Tibial nerve (tissue), 4 donors: ENCODE measurements at regions not wholly inside any gene's neighbourhood (a gene's known extent, or its start where the extent isn't known, plus 50 kb on each side); places are given as distances from the start of the nearest gene placed in this dataset.

ENCODE experiments used
- DNase-seq, 2 donors: peaks; one replicate each; pipeline ENCODE4 v3.0.0-alpha.2; 2019; ENCODE audit warnings: low spot score in 2 of 2
- H3K27ac ChIP-seq, 4 donors: fragments of 200-600 bp; sonication (generic) in 3 of 4; one replicate each; pipeline ENCODE4 v1.5.1; 2017 to 2019; ENCODE audit warnings: mild to moderate bottlenecking in 1 of 4
- H3K27me3 ChIP-seq, 2 donors: fragments of 200-600 bp; sonication (generic) in 1 of 2; one replicate each; pipeline versions ENCODE4 v1.5.1 to v1.6.0; 2017 to 2019
- H3K36me3 ChIP-seq, 3 donors: fragments of 200-600 bp; sonication (generic); one replicate each; pipeline ENCODE4 v1.5.1; 2018 to 2019
- H3K4me1 ChIP-seq, 4 donors: fragments of 200-600 bp; sonication (generic) in 3 of 4; one replicate each; pipeline ENCODE4 v1.5.1; 2017 to 2019
- H3K4me3 ChIP-seq, 4 donors: fragments of 200-600 bp; sonication (generic) in 3 of 4; one replicate each; pipeline ENCODE4 v1.5.1; 2017 to 2019; ENCODE audit warnings: mild to moderate bottlenecking in 1 of 4, moderate library complexity in 1 of 4
- H3K9me3 ChIP-seq, 4 donors: fragments of 200-600 bp; sonication (generic) in 3 of 4; one replicate each; pipeline ENCODE4 v1.5.1; 2017 to 2019
- EP300 ChIP-seq, 2 donors: sonication (generic); formaldehyde crosslinking; IDR thresholded peaks; one replicate each; pipeline ENCODE4 v1.6.1; 2017; ENCODE audit warnings: antibody characterized with exemption in 2 of 2, mild to moderate bottlenecking in 1 of 2
- POLR2A ChIP-seq, 2 donors: fragments of 450-650 bp; IDR thresholded peaks; one replicate each; pipeline ENCODE4 v1.6.1; 2017; ENCODE audit warnings: antibody characterized with exemption in 2 of 2, mild to moderate bottlenecking in 2 of 2, moderate library complexity in 2 of 2
- WGBS, 2 donors: methylation state at CpG; one replicate each; pipeline ENCODE4 v1.1.5; 2018; 5-methylcytosine and 5-hydroxymethylcytosine counted together
- TF ChIP-seq, protein P1 (sequence below), 5 experiments: fragments of 200-600 bp in 3 of 5; fragments of 450-650 bp in 2 of 5; sonication (generic) in 3 of 5; IDR thresholded peaks; one replicate each; pipeline ENCODE4 v1.5.1; 2016 to 2019; ENCODE audit warnings: antibody characterized with exemption in 5 of 5, mild to moderate bottlenecking in 3 of 5, moderate library complexity in 2 of 5

DNA sequence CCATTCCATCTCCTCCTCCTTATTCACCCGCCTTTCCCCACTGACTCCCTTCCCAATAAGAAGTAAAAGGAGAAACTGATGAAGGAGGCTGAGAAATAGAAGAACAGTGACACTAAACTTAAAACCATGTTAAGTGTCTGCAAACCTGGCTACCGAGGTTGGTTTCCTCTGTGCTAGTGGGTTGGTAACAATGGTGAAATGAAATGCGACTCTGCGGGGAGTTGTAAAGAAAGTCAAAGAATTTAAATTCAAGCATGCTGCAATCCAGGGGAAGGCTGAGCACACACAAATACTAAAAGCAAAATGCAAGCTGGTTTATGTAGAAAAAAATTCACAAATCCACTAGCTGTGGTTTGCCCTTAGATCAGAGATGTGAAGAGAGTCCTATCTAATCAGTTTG is 155.2 kb upstream of the PDE10A start:
- no peak for DNase-seq
- H3K4me3 ChIP-seq, result no peak overlapping the region
- no peaks in the 10 kb centered on the region for H3K4me1 ChIP-seq
- H3K36me3 ChIP-seq, result no peaks in the 10 kb centered on the region
- WGBS, 2 donors, result 77 to 80% methylated on average over 4 of the region's 4 CpGs
- no peaks in the 10 kb centered on the region for H3K9me3 ChIP-seq
- H3K27ac ChIP-seq, result no peak overlapping the region
- H3K27me3 ChIP-seq, result peaks cover 0 to 17% of the 10 kb centered on the region in 2 donors
- TF ChIP-seq EP300 (IDR thresholded peaks at IDR 0.05), result no peak

DNA sequence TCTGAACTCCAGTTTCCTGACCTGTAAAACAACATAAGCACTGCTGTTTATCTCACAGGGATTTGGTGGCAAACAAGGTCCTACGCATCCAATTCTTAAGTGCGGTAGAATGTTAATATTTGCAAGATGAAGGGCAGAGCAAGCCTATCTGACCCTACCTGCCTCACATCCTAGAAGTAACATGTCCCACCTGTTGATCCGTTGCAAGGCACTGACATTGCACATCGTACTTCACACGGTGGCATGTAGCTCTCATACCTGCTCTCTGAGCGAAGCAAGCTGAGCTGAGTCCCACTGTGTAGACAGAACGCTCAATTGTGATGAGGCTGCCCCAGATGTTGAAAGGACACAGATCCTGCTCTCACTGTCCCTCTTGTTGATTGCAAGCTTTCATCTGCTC is 154.7 kb upstream of the PDE10A start:
- H3K4me1 ChIP-seq, result no peaks in the 10 kb centered on the region
- TF ChIP-seq, protein P1, sequence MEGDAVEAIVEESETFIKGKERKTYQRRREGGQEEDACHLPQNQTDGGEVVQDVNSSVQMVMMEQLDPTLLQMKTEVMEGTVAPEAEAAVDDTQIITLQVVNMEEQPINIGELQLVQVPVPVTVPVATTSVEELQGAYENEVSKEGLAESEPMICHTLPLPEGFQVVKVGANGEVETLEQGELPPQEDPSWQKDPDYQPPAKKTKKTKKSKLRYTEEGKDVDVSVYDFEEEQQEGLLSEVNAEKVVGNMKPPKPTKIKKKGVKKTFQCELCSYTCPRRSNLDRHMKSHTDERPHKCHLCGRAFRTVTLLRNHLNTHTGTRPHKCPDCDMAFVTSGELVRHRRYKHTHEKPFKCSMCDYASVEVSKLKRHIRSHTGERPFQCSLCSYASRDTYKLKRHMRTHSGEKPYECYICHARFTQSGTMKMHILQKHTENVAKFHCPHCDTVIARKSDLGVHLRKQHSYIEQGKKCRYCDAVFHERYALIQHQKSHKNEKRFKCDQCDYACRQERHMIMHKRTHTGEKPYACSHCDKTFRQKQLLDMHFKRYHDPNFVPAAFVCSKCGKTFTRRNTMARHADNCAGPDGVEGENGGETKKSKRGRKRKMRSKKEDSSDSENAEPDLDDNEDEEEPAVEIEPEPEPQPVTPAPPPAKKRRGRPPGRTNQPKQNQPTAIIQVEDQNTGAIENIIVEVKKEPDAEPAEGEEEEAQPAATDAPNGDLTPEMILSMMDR (IDR thresholded peaks at IDR 0.05), result no peak
- TF ChIP-seq EP300 (IDR thresholded peaks at IDR 0.05) (no peak), POLR2A (IDR thresholded peaks at IDR 0.05) (no peak)
- H3K27ac ChIP-seq, result no peak overlapping the region
- peaks cover 0 to 17% of the 10 kb centered on the region in 2 donors for H3K27me3 ChIP-seq
- H3K36me3 ChIP-seq, result no peaks in the 10 kb centered on the region
- H3K4me3 ChIP-seq, result no peak overlapping the region
- WGBS, 2 donors, result 90 to 91% methylated on average over 7 of the region's 7 CpGs
- DNase-seq, result no peak
- H3K9me3 ChIP-seq, result no peaks in the 10 kb centered on the region

DNA sequence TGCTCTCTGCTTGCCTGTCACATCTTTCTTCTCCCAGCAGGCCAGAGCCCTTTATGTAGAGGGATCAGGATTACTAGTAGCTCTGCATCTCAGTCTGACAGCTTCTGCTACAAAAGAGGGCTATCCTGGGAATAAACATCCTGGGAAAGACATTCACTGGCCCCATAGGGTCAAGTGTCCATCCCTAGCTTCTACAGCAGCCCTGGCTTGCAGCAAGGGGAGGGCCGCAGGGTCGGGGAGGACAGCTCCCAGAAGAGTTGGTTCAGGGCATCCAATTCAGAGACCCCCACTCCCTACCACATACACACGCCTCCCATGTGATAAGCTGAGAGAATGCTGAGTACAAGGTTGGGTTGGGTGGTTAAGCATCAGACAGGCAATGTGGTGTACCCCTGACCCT is 154.1 kb upstream of the PDE10A start:
- Histone ChIP-seq H3K9me3 (no peaks in the 10 kb centered on the region), H3K36me3 (no peaks in the 10 kb centered on the region), H3K4me1 (no peaks in the 10 kb centered on the region), H3K27ac (no peak overlapping the region), H3K27me3 (peaks cover 0 to 17% of the 10 kb centered on the region in 2 donors), H3K4me3 (no peak overlapping the region)
- TF ChIP-seq, protein P1 (IDR thresholded peaks at IDR 0.05), result no peak
- TF ChIP-seq POLR2A (IDR thresholded peaks at IDR 0.05) (no peak), EP300 (IDR thresholded peaks at IDR 0.05) (no peak)
- DNase-seq, result no peak
- WGBS, 2 donors, result 83 to 93% methylated on average over 3 of the region's 3 CpGs

DNA sequence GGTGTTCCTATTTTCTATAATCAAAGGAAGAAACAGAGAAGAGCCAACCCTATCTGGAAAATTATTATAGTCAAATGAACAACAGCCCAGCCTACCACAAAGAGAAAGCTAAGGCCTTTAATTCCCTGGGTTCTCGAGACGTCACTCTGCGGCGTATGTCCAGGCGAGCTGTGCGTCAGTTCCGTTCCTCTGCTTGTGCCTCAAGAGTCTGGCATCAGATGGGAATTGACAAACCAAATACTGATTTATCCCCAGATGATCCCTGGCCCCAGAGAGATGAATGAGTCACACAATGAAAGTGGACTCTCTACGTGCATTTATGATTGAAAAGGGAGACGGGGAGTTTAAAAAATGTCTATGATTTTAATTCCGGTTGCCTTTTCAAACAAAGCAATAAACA is 151.6 kb upstream of the PDE10A start:
- no peak for DNase-seq
- Histone ChIP-seq H3K36me3 (no peaks in the 10 kb centered on the region), H3K9me3 (peaks cover 0 to 5% (median 0%) of the 10 kb centered on the region in 4 donors), H3K4me3 (no peak overlapping the region), H3K27ac (no peak overlapping the region), H3K4me1 (no peaks in the 10 kb centered on the region), H3K27me3 (peaks cover 0 to 13% of the 10 kb centered on the region in 2 donors)
- WGBS, 2 donors, result 91 to 94% methylated on average over 10 of the region's 10 CpGs
- TF ChIP-seq POLR2A (IDR thresholded peaks at IDR 0.05) (no peak), EP300 (IDR thresholded peaks at IDR 0.05) (no peak)
- TF ChIP-seq, protein P1 (IDR thresholded peaks at IDR 0.05), result no peak

DNA sequence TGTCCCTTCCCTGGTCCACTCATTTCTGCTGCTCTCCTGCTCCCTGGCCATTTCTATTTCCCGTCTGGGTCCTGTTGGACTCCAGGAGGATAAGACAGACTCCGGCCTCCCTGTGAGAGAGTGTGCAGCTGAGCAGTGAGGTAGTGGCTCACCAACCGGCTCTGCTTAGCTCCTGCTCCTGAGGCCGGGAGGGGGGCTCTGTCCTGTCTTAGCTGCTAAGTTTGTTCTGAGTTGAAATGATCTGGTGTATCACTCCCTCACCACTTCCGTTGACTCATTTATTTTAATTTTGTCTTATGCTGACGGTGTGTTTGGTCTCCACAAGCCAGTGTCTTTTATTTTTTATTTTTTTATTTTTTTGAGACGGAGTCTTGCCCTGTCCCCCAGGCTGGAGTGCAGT is 148.5 kb upstream of the PDE10A start:
- TF ChIP-seq, protein P1 (IDR thresholded peaks at IDR 0.05), result no peak
- H3K9me3 ChIP-seq, result peaks cover 0 to 14% (median 0%) of the 10 kb centered on the region in 4 donors
- DNase-seq, result no peak
- 90 to 92% methylated on average over 7 of the region's 7 CpGs for WGBS, 2 donors
- H3K36me3 ChIP-seq, result no peaks in the 10 kb centered on the region
- no peak overlapping the region for H3K4me3 ChIP-seq
- H3K4me1 ChIP-seq, result peaks cover 0 to 11% (median 0%) of the 10 kb centered on the region in 4 donors
- no peaks in the 10 kb centered on the region for H3K27me3 ChIP-seq
- no peak overlapping the region for H3K27ac ChIP-seq

DNA sequence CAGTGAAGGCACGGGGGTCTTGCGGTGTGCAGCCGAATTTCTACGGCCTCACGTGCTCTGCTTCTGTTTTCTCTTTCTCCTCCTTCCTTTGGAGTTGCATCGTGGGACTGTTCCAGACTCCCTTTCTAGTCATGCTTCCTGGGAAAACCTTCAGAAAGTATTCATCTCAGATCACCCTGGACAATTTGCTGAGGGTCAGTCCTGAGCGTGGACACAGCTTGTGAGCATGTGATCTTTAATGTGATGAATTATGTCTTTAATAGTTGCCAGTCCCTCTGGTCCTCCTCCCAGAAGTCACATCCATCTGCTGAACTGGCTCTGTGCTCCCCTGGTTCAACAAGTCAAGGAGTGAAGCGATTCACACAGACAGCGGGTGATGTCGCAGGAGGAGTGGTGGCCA is 145.0 kb upstream of the PDE10A start:
- DNase-seq, result no peak
- TF ChIP-seq EP300 (IDR thresholded peaks at IDR 0.05) (no peak), POLR2A (IDR thresholded peaks at IDR 0.05) (no peak)
- TF ChIP-seq, protein P1 (IDR thresholded peaks at IDR 0.05), result no peak
- Histone ChIP-seq H3K9me3 (peaks cover 0 to 14% (median 0%) of the 10 kb centered on the region in 4 donors), H3K4me1 (peaks cover 0 to 36% (median 0%) of the 10 kb centered on the region in 4 donors), H3K27me3 (peaks cover 0 to 6% of the 10 kb centered on the region in 2 donors), H3K27ac (peak overlapping the region in 2 of 4 donors; percentile 15 to 82), H3K36me3 (no peaks in the 10 kb centered on the region), H3K4me3 (peak overlapping the region in 1 of 4 donors; percentile 4)
- WGBS, 2 donors, result 60 to 68% methylated on average over 10 of the region's 10 CpGs
